H1 (cell line): ENCODE measurements at regions not wholly inside any gene's neighbourhood (a gene's known extent, or its start where the extent isn't known, plus 50 kb on each side); places are given as distances from the start of the nearest gene placed in this dataset.

Experiments used
- CTCF ChIA-PET: fragments of 300-600 bp; sonication (Branson Sonifier 250); formaldehyde crosslinking; loops from one replicate; lab custom pipeline; 2021; ENCODE audit not compliant: partially characterized antibody; lab: Charles Lee
- POLR2A ChIA-PET: fragments of 300-600 bp; sonication (Branson Sonifier 250); formaldehyde crosslinking; loops from one replicate; lab custom pipeline; 2021; ENCODE audit warnings: inconsistent platforms; ENCODE audit not compliant: partially characterized antibody; lab: Charles Lee
- DNase-seq, 2 experiments: peaks; one replicate each; pipeline versions ENCODE4 v3.0.0 to v3.0.0-alpha.2; 2010 to 2022; ENCODE audit warnings: low spot score in 2 of 2, low read depth in 1 of 2, mixed read lengths in 1 of 2
- FAIRE-seq: peaks from 2 replicates; lab custom pipeline; 2011; peaks lifted over from hg19 to GRCh38; lab: Jason Lieb, UNC
- H2AFZ ChIP-seq: 2 replicates; pipeline ENCODE4 v1.8.1; 2012; ENCODE audit warnings: low read length, inconsistent platforms
- H2AK5ac ChIP-seq: 2 replicates; pipeline ENCODE4 v1.6.1; 2013; ENCODE audit warnings: low read depth, low read length
- H2BK120ac ChIP-seq: replicated peaks from 2 replicates; pipeline ENCODE3; 2013; ENCODE audit warnings: low read depth, low read length, inconsistent platforms
- H2BK12ac ChIP-seq: 2 replicates; pipeline ENCODE4 v1.6.1; 2013; ENCODE audit warnings: low read depth, low read length
- H2BK15ac ChIP-seq: 2 replicates; pipeline ENCODE4 v1.6.1; 2013; ENCODE audit warnings: low read length
- H2BK20ac ChIP-seq: 2 replicates; pipeline ENCODE4 v1.6.1; 2013; ENCODE audit warnings: low read length
- H2BK5ac ChIP-seq: 2 replicates; pipeline ENCODE4 v1.6.1; 2013; ENCODE audit warnings: low read depth, low read length
- H3K14ac ChIP-seq: 2 replicates; pipeline ENCODE4 v1.6.1; 2013; ENCODE audit warnings: inconsistent platforms; ENCODE audit not compliant: insufficient read length
- H3K18ac ChIP-seq: 2 replicates; pipeline ENCODE4 v1.6.1; 2013; ENCODE audit warnings: low read length; ENCODE audit errors: extremely low read depth
- H3K23ac ChIP-seq: 2 replicates; pipeline ENCODE4 v1.6.1; 2013; ENCODE audit warnings: inconsistent platforms; ENCODE audit not compliant: insufficient read length
- H3K23me2 ChIP-seq: 2 replicates; pipeline ENCODE4 v1.6.1; 2013; ENCODE audit warnings: low read depth, low read length
- H3K27ac ChIP-seq: 2 replicates; pipeline ENCODE4 v1.6.1; 2011; ENCODE audit warnings: low read depth, low read length, inconsistent platforms
- H3K27me3 ChIP-seq, 4 experiments: replicated peaks in 1 of 4; 1 replicate in 1 of 4; 2 replicates in 3 of 4; pipeline versions ENCODE4 v1.6.1 to v1.8.1; 2011 to 2013; ENCODE audit warnings: low read length in 3 of 4, mild to moderate bottlenecking in 3 of 4, inconsistent platforms in 2 of 4, mixed read lengths in 2 of 4, moderate library complexity in 1 of 4; ENCODE audit not compliant: control insufficient read depth in 3 of 4, insufficient read depth in 3 of 4; ENCODE audit errors: extremely low read depth in 1 of 4
- H3K36me3 ChIP-seq, 4 experiments: 2 replicates each; pipeline versions ENCODE4 v1.6.1 to v1.8.1; 2011 to 2013; ENCODE audit warnings: mild to moderate bottlenecking in 4 of 4, low read length in 3 of 4, moderate library complexity in 2 of 4, control low read depth in 1 of 4, inconsistent platforms in 1 of 4; ENCODE audit not compliant: insufficient read depth in 4 of 4, control insufficient read depth in 2 of 4
- H3K4ac ChIP-seq: replicated peaks from 2 replicates; pipeline ENCODE3; 2013; ENCODE audit warnings: low read length, low read depth, mixed read lengths, inconsistent platforms; ENCODE audit not compliant: insufficient read length
- H3K4me1 ChIP-seq, 4 experiments: replicated peaks in 1 of 4; 1 replicate in 1 of 4; 2 replicates in 3 of 4; pipeline versions ENCODE4 v1.6.1 to v1.8.1; 2011 to 2013; ENCODE audit warnings: low read length in 3 of 4, inconsistent platforms in 2 of 4, mixed read lengths in 1 of 4; ENCODE audit not compliant: insufficient read depth in 4 of 4, control insufficient read depth in 3 of 4
- H3K4me2 ChIP-seq, 2 experiments: 2 replicates each; pipeline versions ENCODE4 v1.6.1 to v1.8.1; 2011 to 2013; ENCODE audit warnings: low read depth in 2 of 2, low read length in 2 of 2, control low read depth in 1 of 2, inconsistent platforms in 1 of 2, mild to moderate bottlenecking in 1 of 2; ENCODE audit not compliant: insufficient read depth in 1 of 2
- H3K4me3 ChIP-seq, 4 experiments: fragments of 200-600, 300-600 bp in 1 of 4; sonication (generic), shearing (Covaris generic), sonication (Bioruptor Twin) in 1 of 4; 2 replicates each; pipeline versions ENCODE4 v1.5.1 to v1.8.1; 2011 to 2016; ENCODE audit warnings: low read length in 4 of 4, low read depth in 3 of 4, control low read depth in 2 of 4, inconsistent platforms in 2 of 4, mild to moderate bottlenecking in 2 of 4, mixed read lengths in 1 of 4, moderate library complexity in 1 of 4; ENCODE audit not compliant: insufficient read depth in 2 of 4; ENCODE audit errors: extremely low read depth in 1 of 4
- H3K56ac ChIP-seq: replicated peaks from 2 replicates; pipeline ENCODE3; 2013; ENCODE audit warnings: low read depth, mild to moderate bottlenecking, mixed read lengths, low read length, inconsistent platforms; ENCODE audit not compliant: insufficient read length
- H3K79me1 ChIP-seq: 2 replicates; pipeline ENCODE4 v1.6.1; 2013; ENCODE audit warnings: low read depth, low read length, control low read depth
- H3K79me2 ChIP-seq, 2 experiments: 2 replicates each; pipeline versions ENCODE4 v1.6.1 to v1.8.1; 2012 to 2013; ENCODE audit warnings: low read length in 2 of 2, mild to moderate bottlenecking in 2 of 2, inconsistent platforms in 1 of 2; ENCODE audit not compliant: insufficient read depth in 2 of 2, control insufficient read depth in 1 of 2
- H3K9ac ChIP-seq, 4 experiments: replicated peaks in 1 of 4; 1 replicate in 1 of 4; 2 replicates in 3 of 4; pipeline versions ENCODE4 v1.6.1 to v1.8.1; 2011 to 2013; ENCODE audit warnings: low read depth in 3 of 4, low read length in 3 of 4, control low read depth in 2 of 4, mild to moderate bottlenecking in 2 of 4, moderate library complexity in 2 of 4, inconsistent platforms in 1 of 4; ENCODE audit errors: extremely low read depth in 1 of 4
- H3K9me3 ChIP-seq, 2 experiments: 2 replicates each; pipeline versions ENCODE4 v1.6.1 to v1.8.1; 2012 to 2013; ENCODE audit warnings: mild to moderate bottlenecking in 2 of 2, moderate library complexity in 2 of 2, control low read depth in 1 of 2, inconsistent platforms in 1 of 2, low read depth in 1 of 2, low read length in 1 of 2, mixed read lengths in 1 of 2; ENCODE audit not compliant: insufficient read depth in 2 of 2
- H4K20me1 ChIP-seq, 2 experiments: replicated peaks in 1 of 2; 2 replicates each; pipeline versions ENCODE3 to v1.8.1; 2011 to 2013; ENCODE audit warnings: inconsistent platforms in 2 of 2, low read length in 2 of 2, mild to moderate bottlenecking in 1 of 2; ENCODE audit not compliant: insufficient read depth in 2 of 2, control insufficient read depth in 1 of 2
- H4K5ac ChIP-seq: 2 replicates; pipeline ENCODE4 v1.6.1; 2013; ENCODE audit warnings: low read length, low read depth, mixed read lengths, inconsistent platforms; ENCODE audit not compliant: insufficient read length
- H4K8ac ChIP-seq: 2 replicates; pipeline ENCODE4 v1.8.0; 2013; ENCODE audit warnings: mild to moderate bottlenecking, moderate library complexity, low read length, inconsistent platforms; ENCODE audit not compliant: insufficient read depth; ENCODE audit errors: extremely low read depth
- H4K91ac ChIP-seq: replicated peaks from 2 replicates; pipeline ENCODE3; 2013; ENCODE audit warnings: low read length, mixed read lengths, inconsistent platforms; ENCODE audit not compliant: insufficient read length
- BCL11A ChIP-seq, 2 experiments: IDR thresholded peaks; one replicate each; pipeline ENCODE4 v1.6.1; 2011; ENCODE audit warnings: low read depth in 2 of 2, low read length in 2 of 2, mild to moderate bottlenecking in 2 of 2
- CHD1 ChIP-seq: IDR thresholded peaks from 2 replicates; pipeline ENCODE4 v1.6.1; 2012; ENCODE audit warnings: low read depth, low read length, improper control_type of control experiment
- FOSL1 ChIP-seq: IDR thresholded peaks from 2 replicates; pipeline ENCODE4 v1.6.1; 2011; ENCODE audit warnings: mild to moderate bottlenecking, low read depth, low read length, moderate library complexity; ENCODE audit not compliant: insufficient read depth
- JUN ChIP-seq: IDR thresholded peaks from 2 replicates; pipeline ENCODE4 v1.6.1; 2011; ENCODE audit warnings: low read depth, mild to moderate bottlenecking, improper control_type of control experiment, low read length
- SIRT6 ChIP-seq: IDR thresholded peaks from one replicate; pipeline ENCODE4 v1.7.1; 2012; ENCODE audit warnings: low read length, inconsistent platforms
- TEAD4 ChIP-seq: IDR thresholded peaks from 2 replicates; pipeline ENCODE4 v1.6.1; 2012; ENCODE audit warnings: low read depth, low read length, inconsistent platforms, mixed read lengths
- WGBS, 2 experiments: shearing (Covaris generic) in 1 of 2; methylation state at CpG; one replicate each; pipeline versions ENCODE4 v1.1.6 to v1.1.7; 2013 to 2015; ENCODE audit warnings: low lambda C conversion rate in 2 of 2, mixed read lengths in 2 of 2, inconsistent platforms in 1 of 2, low coverage in 1 of 2, missing lambda C conversion rate in 1 of 2; ENCODE audit not compliant: insufficient replicate concordance in 2 of 2, insufficient coverage in 1 of 2, insufficient read length in 1 of 2; ENCODE audit errors: extremely low coverage in 1 of 2, missing lambda C conversion rate in 1 of 2; 5-methylcytosine and 5-hydroxymethylcytosine counted together

DNA sequence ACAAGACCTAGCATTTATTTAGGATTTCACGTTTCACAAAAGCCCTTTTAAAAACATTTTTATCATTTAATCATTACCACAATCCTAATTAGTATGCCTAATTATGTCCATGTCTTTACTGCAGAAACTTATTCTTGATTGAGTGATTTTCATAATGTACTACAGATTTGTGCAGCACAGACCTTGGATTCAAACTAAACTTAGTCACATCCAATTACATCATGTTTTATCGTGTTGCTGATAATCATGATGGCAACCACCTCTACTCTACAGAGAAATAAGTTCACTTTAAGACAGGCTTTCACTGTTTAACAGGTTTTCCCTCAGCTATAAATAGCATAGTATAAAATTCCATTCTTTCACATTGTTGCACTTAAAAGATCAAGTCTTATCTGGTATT is 240.9 kb upstream of the RFC3 start:
- H2BK120ac ChIP-seq: no peak overlapping the region
- no peak overlapping the region for H3K18ac ChIP-seq
- CTCF ChIA-PET: no interaction called here
- H3K79me1 ChIP-seq: no peaks in the 10 kb centered on the region
- no peak overlapping the region for H2BK15ac ChIP-seq
- H3K27me3 ChIP-seq: no peaks in the 10 kb centered on the region
- POLR2A ChIA-PET: no interaction called here
- no peaks in the 10 kb centered on the region for H3K23me2 ChIP-seq
- peaks cover 0 to 2% of the 10 kb centered on the region in 2 experiments for H4K20me1 ChIP-seq
- H3K14ac ChIP-seq: no peak overlapping the region
- no peak overlapping the region for H3K23ac ChIP-seq
- H3K79me2 ChIP-seq: no peaks in the 10 kb centered on the region
- no peaks in the 10 kb centered on the region for H3K36me3 ChIP-seq
- 83 to 100% methylated on average over 1 to 2 of the region's 2 CpGs for WGBS, 2 experiments
- no peak overlapping the region for H3K27ac ChIP-seq
- H2BK12ac ChIP-seq: no peak overlapping the region
- H3K9me3 ChIP-seq: no peaks in the 10 kb centered on the region
- H3K56ac ChIP-seq: no peak overlapping the region
- H3K4ac ChIP-seq: no peak overlapping the region
- H3K4me1 ChIP-seq: no peaks in the 10 kb centered on the region
- no peak overlapping the region for H4K8ac ChIP-seq
- no peak overlapping the region for H3K4me2 ChIP-seq
- H4K5ac ChIP-seq: no peak overlapping the region
- no peak overlapping the region for H2BK20ac ChIP-seq
- DNase-seq (no peak), FAIRE-seq (no peak)
- no peak overlapping the region for H3K9ac ChIP-seq
- H4K91ac ChIP-seq: no peak overlapping the region
- no peak overlapping the region for H2AFZ ChIP-seq
- no peak overlapping the region for H3K4me3 ChIP-seq
- no peak overlapping the region for H2BK5ac ChIP-seq
- H2AK5ac ChIP-seq: no peak overlapping the region
- TF ChIP-seq FOSL1 (no peak), SIRT6 (no peak), TEAD4 (no peak), BCL11A (IDR thresholded peaks at IDR 0.05; ENCODE audit: low read depth in 2 of 2, low read length in 2 of 2) (no peak), JUN (no peak), CHD1 (no peak)
